GM12878 (cell line): ENCODE measurements at regions not wholly inside any gene's neighbourhood (a gene's known extent, or its start where the extent isn't known, plus 50 kb on each side); places are given as distances from the start of the nearest gene placed in this dataset.

Experiments
- ATAC-seq: fragments of 200-7000 bp; cut with Tn5 transposase; 3 replicates; pipeline ENCODE4 v1.9.1; 2020; ENCODE audit warnings: mild to moderate bottlenecking, moderate library complexity
- BruUV-seq: library from RNA; stranded (reverse); fragments of 400-500 nt; replicated peaks from 2 replicates; lab custom pipeline; 2021; lab: Mats Ljungman, UMichigan
- CTCF ChIA-PET: fragments of 300-600 bp; sonication (Branson Sonifier 250); formaldehyde crosslinking; extraction: SDS; loops from one replicate; lab custom pipeline; 2021; ENCODE audit warnings: inconsistent platforms; lab: Yijun Ruan, JAX
- POLR2A ChIA-PET: fragments of 350-600 bp; formaldehyde crosslinking; extraction: SDS; loops from one replicate; lab custom pipeline; 2021; ENCODE audit warnings: inconsistent platforms; lab: Charles Lee
- RAD21 ChIA-PET: fragments of 300-600 bp; sonication (Branson Sonifier 250); formaldehyde crosslinking; loops from one replicate; lab custom pipeline; 2023; ENCODE audit warnings: antibody characterized with exemption; ENCODE audit not compliant: unreplicated experiment; lab: Charles Lee
- SMC1A ChIA-PET: fragments of 300-600 bp; sonication (Branson Sonifier 250); formaldehyde crosslinking; loops from one replicate; lab custom pipeline; 2023; ENCODE audit not compliant: unreplicated experiment, uncharacterized antibody; lab: Charles Lee
- DNase-seq: peaks from one replicate; pipeline ENCODE4 v3.0.0-alpha.2; 2011; ENCODE audit warnings: low read depth, low spot score
- FAIRE-seq: peaks from 3 replicates; lab custom pipeline; 2011; peaks lifted over from hg19 to GRCh38; lab: Jason Lieb, UNC
- H2AFZ ChIP-seq: 2 replicates; pipeline ENCODE4 v1.6.0; 2011; ENCODE audit warnings: low read depth, low read length, control low read depth; ENCODE audit not compliant: control insufficient read depth
- H3K27ac ChIP-seq: 2 replicates; pipeline ENCODE4 v1.5.1; 2011; ENCODE audit warnings: control low read depth; ENCODE audit not compliant: control insufficient read depth, insufficient read depth
- H3K27me3 ChIP-seq, 2 experiments: replicated peaks in 1 of 2; 2 replicates each; pipeline versions ENCODE4 v1.6.0 to v1.6.1; 2011; ENCODE audit warnings: low read length in 1 of 2; ENCODE audit not compliant: control insufficient read depth in 2 of 2, insufficient read depth in 2 of 2
- H3K36me3 ChIP-seq, 2 experiments: 2 replicates each; pipeline ENCODE4 v1.5.1; 2011; ENCODE audit warnings: low read length in 1 of 2; ENCODE audit not compliant: control insufficient read depth in 2 of 2, insufficient read depth in 2 of 2
- H3K4me1 ChIP-seq: 2 replicates; pipeline ENCODE4 v1.6.1; 2011; ENCODE audit warnings: mild to moderate bottlenecking, low read length, moderate library complexity, mixed read lengths; ENCODE audit not compliant: control insufficient read depth, insufficient read depth
- H3K4me2 ChIP-seq: 2 replicates; pipeline ENCODE4 v1.6.0; 2011; ENCODE audit warnings: control low read depth; ENCODE audit not compliant: control insufficient read depth, insufficient read depth
- H3K4me3 ChIP-seq: fragments of 200-600 bp; sonication (generic); 2 replicates; pipeline ENCODE4 v1.5.1; 2016
- H3K79me2 ChIP-seq: 2 replicates; pipeline ENCODE4 v1.6.0; 2011; ENCODE audit warnings: low read length; ENCODE audit not compliant: control insufficient read depth, insufficient read depth
- H3K9ac ChIP-seq: 2 replicates; pipeline ENCODE4 v1.8.0; 2011; ENCODE audit warnings: low read length, control low read depth, mixed read lengths; ENCODE audit not compliant: control insufficient read depth, insufficient read depth
- H3K9me3 ChIP-seq: replicated peaks from 3 replicates; pipeline ENCODE4 v1.5.1; 2011; ENCODE audit warnings: mild to moderate bottlenecking, low read length; ENCODE audit not compliant: control insufficient read depth, insufficient read depth
- H4K20me1 ChIP-seq: 2 replicates; pipeline ENCODE4 v1.6.0; 2011; ENCODE audit not compliant: control insufficient read depth, insufficient read depth
- CREM ChIP-seq: IDR thresholded peaks from 2 replicates; pipeline ENCODE4 v1.6.1; 2014; ENCODE audit warnings: antibody characterized with exemption, low read depth
- E2F8 ChIP-seq: fragments of 450-650 bp; IDR thresholded peaks from 2 replicates; pipeline ENCODE4 v1.6.1; 2018; ENCODE audit warnings: mild to moderate bottlenecking, low read depth, moderate library complexity; ENCODE audit not compliant: partially characterized antibody
- ESRRA ChIP-seq: IDR thresholded peaks from 2 replicates; pipeline ENCODE4 v1.6.1; 2012; ENCODE audit warnings: mild to moderate bottlenecking, low read length, improper control_type of control experiment
- HDAC6 ChIP-seq: fragments of 200-600 bp; sonication (generic); IDR thresholded peaks from one replicate; pipeline ENCODE4 v1.8.0; 2017; ENCODE audit warnings: antibody characterized with exemption; ENCODE audit not compliant: unreplicated experiment
- IRF4 ChIP-seq: IDR thresholded peaks from 2 replicates; pipeline ENCODE4 v1.6.1; 2011; ENCODE audit warnings: low read depth, low read length
- KAT2A ChIP-seq: conservative IDR thresholded peaks from 2 replicates; pipeline ENCODE4 v1.6.1; 2011; ENCODE audit warnings: low read depth, low read length; ENCODE audit not compliant: control insufficient read depth
- NFYA ChIP-seq: IDR thresholded peaks from 2 replicates; pipeline ENCODE4 v1.6.1; 2011; ENCODE audit warnings: low read depth, mild to moderate bottlenecking, low read length, improper control_type of control experiment, borderline replicate concordance
- NR2C1 ChIP-seq: fragments of 450-650 bp; IDR thresholded peaks from 2 replicates; pipeline ENCODE4 v1.6.1; 2017; ENCODE audit warnings: antibody characterized with exemption, mild to moderate bottlenecking, moderate library complexity
- NR2F1 ChIP-seq: fragments of 450-650 bp; conservative IDR thresholded peaks from 2 replicates; pipeline ENCODE4 v1.6.1; 2017; ENCODE audit warnings: mild to moderate bottlenecking
- NRF1 ChIP-seq: conservative IDR thresholded peaks from 2 replicates; pipeline ENCODE4 v1.6.1; 2011; ENCODE audit warnings: mild to moderate bottlenecking, low read depth, low read length, improper control_type of control experiment
- PKNOX1 ChIP-seq: fragments of 450-650 bp; IDR thresholded peaks from 2 replicates; pipeline ENCODE4 v1.6.1; 2016; ENCODE audit warnings: mild to moderate bottlenecking
- POLR2AphosphoS5 ChIP-seq: IDR thresholded peaks from 2 replicates; pipeline ENCODE4 v1.6.1; 2011; ENCODE audit warnings: mild to moderate bottlenecking, low read length, inconsistent platforms
- RB1 ChIP-seq: fragments of 450-650 bp; formaldehyde crosslinking; IDR thresholded peaks from 2 replicates; pipeline ENCODE4 v1.6.1; 2017; ENCODE audit warnings: mild to moderate bottlenecking, borderline replicate concordance
- RBBP5 ChIP-seq: fragments of 200-600 bp; sonication (generic); conservative IDR thresholded peaks from 2 replicates; pipeline ENCODE4 v1.6.1; 2016
- RCOR1 ChIP-seq: conservative IDR thresholded peaks from 2 replicates; pipeline ENCODE4 v1.6.1; 2012; ENCODE audit warnings: low read depth, low read length, improper control_type of control experiment
- SMAD5 ChIP-seq: IDR thresholded peaks from 2 replicates; pipeline ENCODE4 v1.6.1; 2016; ENCODE audit warnings: antibody characterized with exemption, low read depth
- WGBS: methylation state at CpG from one replicate; pipeline ENCODE4 v1.1.6; 2016; ENCODE audit warnings: low lambda C conversion rate; ENCODE audit not compliant: insufficient replicate concordance, insufficient coverage; ENCODE audit errors: missing lambda C conversion rate; 5-methylcytosine and 5-hydroxymethylcytosine counted together
- in situ Hi-C: fragments of 300-500 bp; cut with MboI; formaldehyde crosslinking; loops from 9 replicates; pipeline ENCODE4 v1.14.3; 2018; ENCODE audit warnings: mixed read lengths
- intact Hi-C: fragments of 100-400 bp; cut with micrococcal nuclease; formaldehyde crosslinking; loops from one replicate; pipeline ENCODE4 v1.14.2; 2022; ENCODE audit not compliant: unreplicated experiment

DNA sequence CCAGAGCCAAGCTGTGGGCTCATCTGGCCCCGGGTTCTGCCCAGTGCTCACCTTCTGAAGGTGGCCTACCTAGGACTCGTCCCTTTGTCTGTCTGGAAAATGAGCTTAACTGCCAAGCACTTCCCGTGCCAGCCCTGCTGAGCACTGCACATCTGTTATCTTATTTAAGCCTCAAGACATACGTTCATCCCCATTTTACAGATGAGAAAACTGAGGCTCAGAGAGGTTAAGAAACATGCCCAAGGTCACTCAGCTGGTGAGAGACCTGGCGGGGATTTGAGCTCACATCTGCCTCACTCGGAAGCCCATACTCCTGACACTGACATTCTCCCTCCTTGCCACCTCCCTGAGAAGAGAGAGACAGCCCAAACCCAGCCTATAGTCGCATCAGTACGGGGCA, 226.2 kb downstream of the MN1 start:
- no peak for FAIRE-seq
- Histone ChIP-seq H2AFZ (no peak overlapping the region), H3K36me3 (no peaks in the 10 kb centered on the region), H3K9ac (no peak overlapping the region), H3K27me3 (peaks cover 0 to 7% of the 10 kb centered on the region in 2 experiments; a peak in 2 of 4 replicates), H3K4me2 (no peak overlapping the region), H3K79me2 (no peaks in the 10 kb centered on the region), H4K20me1 (no peaks in the 10 kb centered on the region), H3K9me3 (no peaks in the 10 kb centered on the region), H3K4me3 (no peak overlapping the region), H3K4me1 (no peaks in the 10 kb centered on the region), H3K27ac (no peak overlapping the region)
- SMC1A ChIA-PET: no interaction called here
- RAD21 ChIA-PET: interaction anchor here (0.8 kb wide), 1 partner anchor 47 kb away, joined by 3 read pairs; no protein-coding TSS in a partner anchor
- ATAC-seq: no peak
- BruUV-seq: no TSS peak
- POLR2A ChIA-PET: no interaction called here
- in situ Hi-C loops (no loop called here), intact Hi-C loops (no loop called here)
- no peak for DNase-seq
- whole genome bisulfite sequencing: 6% methylated on average over 8 of the region's 8 CpGs
- CTCF ChIA-PET: interaction anchor here (0.6 kb wide), 1 partner anchor 12 kb away, joined by 3 read pairs; no protein-coding TSS in a partner anchor
- TF ChIP-seq ESRRA (no peak), E2F8 (no peak), NR2F1 (no peak), NFYA (no peak), POLR2AphosphoS5 (no peak)

GRCh38 chr22:27576413-27576812, 225.1 kb downstream of the MN1 start:
- no peak for TF ChIP-seq HDAC6
- TF ChIP-seq SMAD5: no peak
- no peak for TF ChIP-seq IRF4
- TF ChIP-seq CREM: no peak
- no peak for TF ChIP-seq NRF1
- TF ChIP-seq KAT2A: no peak
- no peak for TF ChIP-seq RB1
- no peak for TF ChIP-seq RCOR1
- TF ChIP-seq NR2C1: no peak
- no peak for TF ChIP-seq RBBP5
- TF ChIP-seq PKNOX1: no peak
- H3K36me3 ChIP-seq: no peaks in the 10 kb centered on the region
- H3K27me3 ChIP-seq: peaks cover 0 to 7% of the 10 kb centered on the region in 2 experiments; a peak in 2 of 4 replicates
- no peak overlapping the region for H3K9ac ChIP-seq
- BruUV-seq: no TSS peak
- ATAC-seq (no peak), DNase-seq (no peak), FAIRE-seq (no peak)
- SMC1A ChIA-PET: no interaction called here
- H3K4me2 ChIP-seq: no peak overlapping the region
- H3K27ac ChIP-seq: no peak overlapping the region
- RAD21 ChIA-PET: no interaction called here
- in situ Hi-C loops: no loop called here
- H3K4me1 ChIP-seq: no peaks in the 10 kb centered on the region
- H3K4me3 ChIP-seq: no peak overlapping the region
- POLR2A ChIA-PET: no interaction called here
- CTCF ChIA-PET: no interaction called here
- H2AFZ ChIP-seq: no peak overlapping the region
- H3K79me2 ChIP-seq: no peaks in the 10 kb centered on the region
- H3K9me3 ChIP-seq: no peaks in the 10 kb centered on the region
- no peaks in the 10 kb centered on the region for H4K20me1 ChIP-seq
- intact Hi-C loops: no loop called here
- 39% methylated on average over 9 of the region's 9 CpGs for WGBS
